ENCODE measurements at regions not wholly inside any gene's neighbourhood (a gene's known extent, or its start where the extent isn't known, plus 50 kb on each side); places are given as distances from the start of the nearest gene placed in this dataset.
"Not testable (repeated sequence)": the region's sequence is repeated elsewhere in the genome, so short reads cannot be mapped to it uniquely, and the experiment has no call there.

GRCh38 chr6:870096-870495, 177.2 kb upstream of the EXOC2 start:
- DNase-seq (ENCODE audit: insufficient read length, low spot score): no peak
- TF ChIP-seq CTCF (IDR thresholded peaks at IDR 0.05; ENCODE audit: insufficient read depth, missing control alignments): no peak
- no peak for FAIRE-seq

GRCh38 chr6:868201-868600, 175.3 kb upstream of the EXOC2 start:
- FAIRE-seq (no peak), DNase-seq (ENCODE audit: insufficient read length, low spot score) (no peak)
- no peak for TF ChIP-seq CTCF (IDR thresholded peaks at IDR 0.05; ENCODE audit: insufficient read depth, missing control alignments)

GRCh38 chr6:867378-867777, 174.4 kb upstream of the EXOC2 start:
- no peak for TF ChIP-seq CTCF (IDR thresholded peaks at IDR 0.05; ENCODE audit: insufficient read depth, missing control alignments)
- DNase-seq (ENCODE audit: insufficient read length, low spot score): no peak
- no peak for FAIRE-seq

GRCh38 chr6:866316-866715, 173.4 kb upstream of the EXOC2 start:
- no peak for DNase-seq (ENCODE audit: insufficient read length, low spot score)
- TF ChIP-seq CTCF (IDR thresholded peaks at IDR 0.05; ENCODE audit: insufficient read depth, missing control alignments): no peak
- no peak for FAIRE-seq

- TF ChIP-seq CTCF (IDR thresholded peaks at IDR 0.05; ENCODE audit: insufficient read depth, missing control alignments): no peak
- FAIRE-seq (no peak), DNase-seq (ENCODE audit: insufficient read length, low spot score) (no peak)
These were observed 172.9 kb upstream of the EXOC2 start for GRCh38 chr6:865846-866245.

GRCh38 chr6:863831-864230, 170.9 kb upstream of the EXOC2 start:
- TF ChIP-seq CTCF (IDR thresholded peaks at IDR 0.05; ENCODE audit: insufficient read depth, missing control alignments): no peak
- FAIRE-seq (no peak), DNase-seq (ENCODE audit: insufficient read length, low spot score) (no peak)

GRCh38 chr6:863127-863526, 170.2 kb upstream of the EXOC2 start:
- DNase-seq (ENCODE audit: insufficient read length, low spot score); FAIRE-seq: not testable (repeated sequence)

- FAIRE-seq (no peak), DNase-seq (ENCODE audit: insufficient read length, low spot score) (no peak)
- no peak for TF ChIP-seq CTCF (IDR thresholded peaks at IDR 0.05; ENCODE audit: insufficient read depth, missing control alignments)
These were observed 167.0 kb upstream of the EXOC2 start for GRCh38 chr6:859936-860335.
